Activated naive CD8-positive, alpha-beta T cell treated with anti-CD3 and anti-CD28 coated beads for 36 hours (primary cell): ENCODE measurements at regions not wholly inside any gene's neighbourhood (a gene's known extent, or its start where the extent isn't known, plus 50 kb on each side); places are given as distances from the start of the nearest gene placed in this dataset.
A peak's percentile ranks its signal among the peaks of the same experiment; 100 is the strongest.

Experiments used
- DNase-seq: peaks from one replicate; pipeline ENCODE4 v3.0.0; 2021
- H3K27ac Mint-ChIP-seq: one replicate; pipeline ENCODE4 v1.8.0; 2022; ENCODE audit warnings: mild to moderate bottlenecking, moderate library complexity, mixed read lengths
- H3K27me3 Mint-ChIP-seq: one replicate; pipeline ENCODE4 v1.8.0; 2022; ENCODE audit warnings: mild to moderate bottlenecking, mixed read lengths
- H3K36me3 Mint-ChIP-seq: one replicate; pipeline ENCODE4 v1.8.0; 2021; ENCODE audit warnings: mild to moderate bottlenecking, mixed read lengths
- H3K4me1 Mint-ChIP-seq: one replicate; pipeline ENCODE4 v1.8.0; 2021; ENCODE audit warnings: mixed read lengths
- H3K4me3 Mint-ChIP-seq: one replicate; pipeline ENCODE4 v1.8.0; 2022; ENCODE audit warnings: mild to moderate bottlenecking, moderate library complexity, mixed read lengths
- H3K9me3 Mint-ChIP-seq: one replicate; pipeline ENCODE4 v1.8.0; 2022; ENCODE audit warnings: mixed read lengths

DNA sequence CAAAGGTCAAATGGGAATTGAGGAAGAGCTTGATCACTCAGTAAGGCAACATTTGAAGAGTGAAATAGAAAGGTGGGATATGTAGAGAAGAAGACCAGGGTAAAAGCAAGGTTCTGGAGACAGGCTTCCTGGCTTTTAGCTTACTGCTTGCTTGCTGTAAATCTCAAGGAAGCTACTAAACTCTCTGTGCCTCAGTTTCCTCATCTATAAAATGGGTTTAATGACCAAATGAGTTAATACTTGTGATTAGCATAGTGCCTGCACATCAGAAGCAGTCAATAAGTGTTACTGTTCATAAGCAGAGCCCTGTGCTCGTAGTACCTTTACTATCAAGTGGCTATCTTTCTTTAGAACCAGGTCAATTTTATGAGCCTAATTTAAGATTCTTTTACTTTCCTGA lies 222.2 kb upstream of the ITGA4 start:
- Mint-ChIP-seq H3K4me1 (peaks cover 40% of the 10 kb centered on the region), H3K9me3 (peaks cover 4% of the 10 kb centered on the region), H3K27ac (no peak overlapping the region), H3K36me3 (peaks cover 20% of the 10 kb centered on the region), H3K27me3 (no peaks in the 10 kb centered on the region), H3K4me3 (no peak overlapping the region)
- no peak for DNase-seq

DNA sequence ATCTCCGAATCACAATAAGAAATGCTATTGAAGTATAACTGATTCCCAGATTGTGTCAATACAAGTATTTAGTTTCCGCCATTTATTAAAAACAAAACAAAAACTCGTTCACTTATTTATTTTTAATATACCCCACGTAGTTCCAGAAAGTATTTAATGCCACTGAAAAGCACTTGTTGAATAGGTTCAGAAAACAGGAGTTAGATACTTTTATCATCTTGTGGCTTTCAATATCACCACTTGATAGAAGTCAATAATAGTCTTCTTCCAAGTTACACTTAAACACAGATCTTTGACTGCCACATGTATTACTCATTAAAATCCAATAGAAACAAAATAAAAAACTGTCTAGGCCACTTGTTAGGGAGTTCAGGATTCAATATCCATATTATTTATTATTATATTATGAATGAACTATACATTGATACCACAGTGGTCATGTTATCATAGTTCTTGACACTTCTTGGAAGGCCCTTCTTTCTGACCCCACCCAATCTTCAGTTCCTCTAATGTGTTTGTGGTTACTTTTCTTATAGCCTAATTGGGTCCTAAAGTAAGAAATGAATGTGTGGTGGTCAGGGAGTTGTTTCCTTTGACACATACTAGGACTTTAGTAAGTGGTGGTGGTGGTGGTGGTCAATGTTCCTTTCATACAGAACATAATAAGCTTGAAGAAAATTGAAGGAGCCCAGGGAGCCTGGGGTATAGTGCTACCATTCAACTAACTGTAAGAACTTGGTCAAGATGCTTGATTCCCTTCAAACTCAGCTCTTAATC lies 221.3 kb upstream of the ITGA4 start:
- Mint-ChIP-seq H3K4me1 (peaks cover 37% of the 10 kb centered on the region), H3K27me3 (no peaks in the 10 kb centered on the region), H3K9me3 (peaks cover 4% of the 10 kb centered on the region), H3K36me3 (peaks cover 14% of the 10 kb centered on the region), H3K4me3 (no peak overlapping the region), H3K27ac (no peak overlapping the region)
- DNase-seq, result no peak

DNA sequence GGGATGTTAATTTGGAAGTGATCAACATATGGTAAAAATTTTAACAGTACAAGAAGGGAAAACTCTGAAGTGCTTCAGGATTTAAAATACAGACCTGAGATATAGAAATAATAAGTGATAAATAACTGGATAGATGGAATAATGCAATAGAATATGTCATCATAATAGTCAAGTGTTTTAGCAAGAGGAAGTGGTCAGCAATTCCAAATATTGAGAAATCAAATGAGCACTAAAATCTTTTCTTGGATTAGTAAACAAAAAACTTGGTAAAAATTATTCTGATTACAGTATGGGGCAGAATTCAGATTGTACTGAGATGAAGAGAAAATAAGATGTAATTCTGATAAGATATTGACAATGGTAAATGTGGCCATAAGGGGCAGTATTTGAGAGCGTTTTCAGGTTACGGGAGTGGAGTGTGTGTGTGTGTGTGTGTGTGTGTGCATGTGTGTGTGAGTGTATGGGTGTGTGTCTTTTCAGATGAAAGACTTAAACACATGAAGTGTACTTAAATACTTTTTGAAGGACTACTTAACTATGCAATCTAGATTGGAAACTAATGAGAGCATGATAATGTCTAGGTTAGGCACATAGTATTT lies 217.9 kb upstream of the ITGA4 start:
- DNase-seq, result no peak
- Mint-ChIP-seq H3K36me3 (peaks cover 14% of the 10 kb centered on the region), H3K4me3 (no peak overlapping the region), H3K27ac (no peak overlapping the region), H3K9me3 (peaks cover 6% of the 10 kb centered on the region), H3K4me1 (peaks cover 44% of the 10 kb centered on the region), H3K27me3 (no peaks in the 10 kb centered on the region)

GRCh38 chr2:181240844-181241243 lies 216.3 kb upstream of the ITGA4 start:
- Mint-ChIP-seq H3K4me3 (no peak overlapping the region), H3K36me3 (peaks cover 15% of the 10 kb centered on the region), H3K4me1 (peaks cover 44% of the 10 kb centered on the region), H3K27me3 (no peaks in the 10 kb centered on the region), H3K27ac (no peak overlapping the region), H3K9me3 (peaks cover 6% of the 10 kb centered on the region)
- no peak for DNase-seq

DNA sequence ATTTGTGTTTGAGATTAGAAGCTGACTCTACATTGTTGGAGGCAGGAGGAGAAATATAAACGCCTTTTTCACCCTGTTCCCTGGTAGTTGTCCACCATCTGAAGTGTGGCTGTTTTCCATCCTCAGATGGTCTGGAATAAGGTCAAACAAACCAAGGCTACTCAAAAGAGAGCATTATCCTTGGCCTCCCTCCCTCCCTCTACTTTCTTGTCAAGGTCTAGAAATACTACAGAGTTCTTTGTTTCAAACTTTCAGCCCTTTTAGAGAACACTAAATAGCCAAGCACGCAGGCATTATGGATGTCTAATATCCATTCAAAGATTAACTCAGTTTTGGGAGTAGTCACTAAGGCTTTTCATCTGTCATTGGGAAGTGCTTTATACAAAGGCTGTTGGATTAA lies 215.8 kb upstream of the ITGA4 start:
- H3K27me3 Mint-ChIP-seq, result no peaks in the 10 kb centered on the region
- H3K36me3 Mint-ChIP-seq, result peaks cover 14% of the 10 kb centered on the region
- no peak overlapping the region for H3K27ac Mint-ChIP-seq
- H3K9me3 Mint-ChIP-seq, result peaks cover 6% of the 10 kb centered on the region
- DNase-seq, result no peak
- H3K4me1 Mint-ChIP-seq, result peaks cover 42% of the 10 kb centered on the region
- H3K4me3 Mint-ChIP-seq, result no peak overlapping the region

DNA sequence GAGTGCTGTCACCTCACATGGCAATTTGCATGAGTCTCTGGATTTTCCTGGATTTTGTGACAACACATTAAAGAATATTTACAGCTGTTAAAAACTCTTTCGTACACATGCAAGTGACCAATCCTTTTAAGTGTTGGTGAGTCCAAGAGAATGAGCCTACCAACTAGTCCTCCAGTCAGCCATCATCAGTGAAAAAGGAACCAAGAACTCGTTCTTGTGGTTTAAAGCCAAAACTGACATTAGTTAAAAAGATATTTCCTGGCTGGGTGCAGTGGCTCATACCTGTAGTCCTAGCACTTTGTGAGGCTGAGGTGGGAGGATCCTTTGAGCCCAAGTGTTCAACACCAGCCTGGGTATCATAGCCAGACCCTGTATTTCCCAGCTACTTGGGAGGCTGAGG lies 215.4 kb upstream of the ITGA4 start:
- DNase-seq, result no peak
- Mint-ChIP-seq H3K27me3 (no peaks in the 10 kb centered on the region), H3K9me3 (peaks cover 6% of the 10 kb centered on the region), H3K4me3 (no peak overlapping the region), H3K4me1 (peaks cover 41% of the 10 kb centered on the region), H3K27ac (no peak overlapping the region), H3K36me3 (peaks cover 14% of the 10 kb centered on the region)

DNA sequence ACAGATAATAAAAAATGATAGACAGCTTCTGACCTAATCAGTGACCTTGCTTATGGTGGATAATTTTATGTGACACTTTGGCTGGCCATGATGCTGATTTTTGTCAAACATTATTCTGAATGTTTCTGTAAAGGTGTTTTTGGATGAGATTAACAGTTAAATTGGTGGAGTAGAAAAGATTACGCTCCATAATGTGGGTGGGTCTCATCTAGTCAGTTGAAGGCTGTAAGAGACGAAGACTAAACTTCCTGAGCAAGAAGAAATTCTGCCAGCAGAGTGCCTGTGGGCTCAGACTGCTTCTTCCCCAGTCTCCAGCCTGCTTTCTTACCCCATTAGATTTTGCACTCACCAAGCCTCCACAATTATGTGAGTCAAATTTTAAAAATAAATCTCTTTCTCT lies 214.9 kb upstream of the ITGA4 start:
- Mint-ChIP-seq H3K4me3 (no peak overlapping the region), H3K27me3 (no peaks in the 10 kb centered on the region), H3K4me1 (peaks cover 39% of the 10 kb centered on the region), H3K27ac (no peak overlapping the region), H3K9me3 (peaks cover 3% of the 10 kb centered on the region), H3K36me3 (peaks cover 10% of the 10 kb centered on the region)
- no peak for DNase-seq

- DNase-seq, result no peak
- Mint-ChIP-seq H3K36me3 (peaks cover 13% of the 10 kb centered on the region), H3K9me3 (peaks cover 2% of the 10 kb centered on the region), H3K27ac (no peak overlapping the region), H3K4me3 (no peak overlapping the region), H3K27me3 (no peaks in the 10 kb centered on the region), H3K4me1 (peaks cover 43% of the 10 kb centered on the region)
These were observed 213.9 kb upstream of the ITGA4 start for GRCh38 chr2:181243319-181243718.

DNA sequence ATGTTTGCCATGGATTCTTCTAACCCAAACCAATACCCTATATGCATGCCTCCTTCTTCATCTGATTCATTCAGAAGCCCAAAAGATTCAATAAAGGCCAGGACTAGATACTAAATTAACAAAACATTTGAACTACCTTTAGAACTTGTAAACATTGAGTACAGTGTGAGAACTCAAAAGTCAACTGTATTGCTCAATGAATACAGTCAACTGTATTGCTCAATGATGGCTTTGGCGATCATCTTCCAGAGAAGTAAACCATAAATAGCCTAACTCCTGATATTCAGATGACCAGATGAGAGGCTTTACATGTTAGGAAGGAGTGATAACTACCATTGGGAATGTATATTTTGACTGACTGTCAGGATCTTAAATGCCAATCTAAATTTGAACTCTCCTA lies 206.5 kb upstream of the ITGA4 start:
- peaks cover 21% of the 10 kb centered on the region for H3K36me3 Mint-ChIP-seq
- no peak overlapping the region for H3K27ac Mint-ChIP-seq
- no peak for DNase-seq
- H3K27me3 Mint-ChIP-seq, result no peaks in the 10 kb centered on the region
- peaks cover 31% of the 10 kb centered on the region for H3K4me1 Mint-ChIP-seq
- H3K9me3 Mint-ChIP-seq, result peaks cover 4% of the 10 kb centered on the region
- H3K4me3 Mint-ChIP-seq, result no peak overlapping the region

DNA sequence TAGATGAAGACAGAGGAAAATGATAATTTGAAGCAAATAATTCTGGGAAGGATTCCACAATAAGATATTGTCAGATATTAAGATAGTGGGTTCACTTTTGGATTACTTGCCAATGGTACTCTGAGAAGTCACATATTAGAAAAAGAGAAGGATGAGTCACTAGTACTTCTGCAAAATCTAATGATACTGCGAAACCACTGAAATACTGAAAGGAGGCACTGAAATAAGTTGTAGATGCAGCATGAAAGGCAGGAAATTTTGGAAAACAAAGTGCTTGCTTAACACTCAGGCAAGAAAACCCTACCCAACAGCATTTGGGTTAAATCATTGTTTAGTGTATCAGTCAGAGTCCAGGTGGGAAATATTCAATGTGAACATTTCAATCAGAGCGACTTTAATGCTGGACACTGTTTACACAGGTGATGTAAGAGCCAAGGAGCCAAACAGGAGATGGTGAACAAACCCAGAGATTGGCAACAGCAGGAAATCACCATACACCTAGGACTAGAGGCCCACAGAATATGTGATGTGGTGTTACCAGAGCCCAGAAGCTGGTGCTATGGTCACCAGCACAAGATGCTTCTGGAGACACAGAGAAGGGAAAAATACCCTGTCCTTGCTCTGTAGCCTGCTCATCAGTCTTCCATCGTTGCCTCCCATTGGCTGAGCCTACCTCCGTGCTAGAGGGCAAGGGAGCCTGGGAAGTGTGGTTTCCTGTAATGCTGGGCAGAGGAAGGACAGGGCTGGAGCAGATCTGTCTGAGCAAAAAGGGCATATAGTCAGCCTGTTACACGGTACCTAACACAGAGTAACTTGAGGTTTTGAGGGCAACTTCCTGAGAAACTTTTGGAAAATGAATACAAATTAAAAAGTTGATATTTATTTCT lies 204.7 kb upstream of the ITGA4 start:
- peak overlapping the region; percentile 9 for H3K27ac Mint-ChIP-seq
- no peak overlapping the region for H3K4me3 Mint-ChIP-seq
- peaks cover 4% of the 10 kb centered on the region for H3K9me3 Mint-ChIP-seq
- no peak for DNase-seq
- no peaks in the 10 kb centered on the region for H3K27me3 Mint-ChIP-seq
- H3K36me3 Mint-ChIP-seq, result peaks cover 22% of the 10 kb centered on the region
- peaks cover 27% of the 10 kb centered on the region for H3K4me1 Mint-ChIP-seq

DNA sequence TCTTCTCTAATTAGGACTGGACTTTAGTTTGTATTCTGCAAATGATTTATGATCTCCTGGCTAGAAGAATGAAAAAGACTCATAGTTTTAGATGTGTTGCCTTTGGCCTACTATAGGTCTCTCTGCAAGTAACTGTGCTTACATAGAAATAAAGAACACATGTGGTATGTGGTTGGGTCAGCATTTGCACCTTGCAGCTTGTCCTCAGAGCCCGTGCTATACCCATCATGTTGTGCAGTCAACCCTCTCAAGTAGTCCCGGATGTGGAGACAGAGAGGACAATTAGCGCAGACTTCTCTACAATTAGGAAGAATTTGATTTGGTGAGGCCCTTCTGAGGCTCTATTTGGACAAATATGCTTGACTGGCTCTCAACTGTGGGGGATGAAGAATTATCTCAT lies 203.7 kb upstream of the ITGA4 start:
- H3K27ac Mint-ChIP-seq, result no peak overlapping the region
- H3K4me3 Mint-ChIP-seq, result no peak overlapping the region
- peaks cover 23% of the 10 kb centered on the region for H3K4me1 Mint-ChIP-seq
- no peak for DNase-seq
- H3K36me3 Mint-ChIP-seq, result peaks cover 19% of the 10 kb centered on the region
- H3K27me3 Mint-ChIP-seq, result no peaks in the 10 kb centered on the region
- peaks cover 4% of the 10 kb centered on the region for H3K9me3 Mint-ChIP-seq

DNA sequence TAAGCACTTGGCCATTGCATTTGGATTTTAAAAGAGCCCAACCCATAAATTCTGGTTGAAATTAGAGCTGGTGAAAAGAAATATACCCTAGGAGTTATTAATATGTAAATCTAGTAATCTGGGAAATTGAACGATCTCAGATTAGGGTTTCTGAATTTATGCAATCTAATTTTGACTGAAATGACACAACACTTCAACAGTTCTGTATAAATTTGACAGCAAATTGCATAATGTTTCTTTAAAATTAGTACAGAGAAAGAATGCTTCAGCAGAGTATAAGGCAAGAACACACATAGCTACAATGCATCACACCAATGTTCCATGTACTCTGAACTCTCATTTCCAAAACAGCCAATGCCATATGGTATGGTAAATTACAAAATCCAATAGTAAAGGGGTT lies 201.5 kb upstream of the ITGA4 start:
- Mint-ChIP-seq H3K27ac (no peak overlapping the region), H3K4me3 (no peak overlapping the region), H3K36me3 (peaks cover 18% of the 10 kb centered on the region), H3K9me3 (peaks cover 4% of the 10 kb centered on the region), H3K4me1 (peaks cover 29% of the 10 kb centered on the region), H3K27me3 (no peaks in the 10 kb centered on the region)
- DNase-seq, result no peak

DNA sequence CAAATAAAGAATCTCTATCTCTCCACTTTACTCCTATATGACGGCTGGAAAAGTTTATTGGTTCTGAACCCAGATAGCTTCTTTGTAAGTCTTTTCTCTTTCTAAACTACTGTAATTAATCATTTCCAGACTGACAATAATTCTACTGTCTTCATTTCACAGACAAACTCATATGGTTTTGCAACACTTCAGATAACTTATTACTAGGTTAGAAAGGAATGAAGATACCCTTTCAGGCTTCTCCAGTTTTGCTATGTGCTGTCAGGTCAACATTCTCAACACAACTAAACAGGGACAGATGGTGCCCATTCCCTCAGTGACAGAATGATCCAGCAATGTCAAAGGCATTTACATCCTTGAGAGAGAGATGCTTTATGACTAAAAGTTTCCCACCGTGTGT lies 198.5 kb upstream of the ITGA4 start:
- DNase-seq, result no peak
- H3K9me3 Mint-ChIP-seq, result peaks cover 1% of the 10 kb centered on the region
- H3K4me3 Mint-ChIP-seq, result no peak overlapping the region
- H3K27me3 Mint-ChIP-seq, result no peaks in the 10 kb centered on the region
- no peak overlapping the region for H3K27ac Mint-ChIP-seq
- peaks cover 14% of the 10 kb centered on the region for H3K36me3 Mint-ChIP-seq
- peaks cover 28% of the 10 kb centered on the region for H3K4me1 Mint-ChIP-seq

DNA sequence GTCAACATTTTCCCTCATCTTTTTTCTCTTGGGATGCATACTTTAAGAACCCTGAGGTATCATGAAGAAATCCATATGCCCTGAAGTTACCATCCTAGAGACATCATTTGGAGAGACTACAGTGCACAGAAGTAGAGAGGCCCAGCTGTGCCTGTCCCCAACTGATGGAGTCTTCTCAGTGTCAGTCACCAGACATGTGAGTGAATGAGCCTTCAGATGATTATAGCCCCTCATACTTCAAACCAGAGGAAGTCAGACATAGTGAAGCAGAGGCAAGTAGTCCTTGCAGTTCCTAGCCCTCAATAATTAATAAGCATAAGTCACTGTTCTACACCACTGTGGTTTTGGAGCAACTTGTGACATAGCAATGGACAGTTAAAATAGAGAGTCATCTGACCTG lies 194.4 kb upstream of the ITGA4 start:
- H3K36me3 Mint-ChIP-seq, result peaks cover 21% of the 10 kb centered on the region
- no peak for DNase-seq
- peaks cover 3% of the 10 kb centered on the region for H3K9me3 Mint-ChIP-seq
- H3K27me3 Mint-ChIP-seq, result no peaks in the 10 kb centered on the region
- no peak overlapping the region for H3K4me3 Mint-ChIP-seq
- peak overlapping the region; percentile 30 for H3K27ac Mint-ChIP-seq
- H3K4me1 Mint-ChIP-seq, result peaks cover 36% of the 10 kb centered on the region

DNA sequence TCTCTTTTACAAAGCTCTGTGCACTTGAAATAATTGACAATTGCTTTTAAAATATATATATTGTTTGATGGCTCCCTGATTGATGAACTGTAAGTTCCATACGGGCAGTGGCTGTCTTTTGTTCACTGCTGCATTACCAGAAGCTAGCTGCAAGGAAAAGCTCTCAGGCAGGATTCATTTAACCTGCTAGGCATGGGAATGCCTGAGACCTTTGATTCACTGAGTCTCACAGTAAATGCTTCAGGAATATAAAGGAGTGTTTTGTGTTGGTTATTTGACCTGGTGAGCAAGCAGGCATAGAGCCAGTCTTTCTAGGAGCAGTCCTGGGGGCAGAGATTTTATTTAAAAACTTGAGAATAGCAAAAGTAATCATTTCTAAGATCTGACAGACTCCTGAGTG lies 193.2 kb upstream of the ITGA4 start:
- H3K27me3 Mint-ChIP-seq, result no peaks in the 10 kb centered on the region
- no peak for DNase-seq
- H3K9me3 Mint-ChIP-seq, result peaks cover 3% of the 10 kb centered on the region
- H3K36me3 Mint-ChIP-seq, result peaks cover 22% of the 10 kb centered on the region
- no peak overlapping the region for H3K4me3 Mint-ChIP-seq
- H3K4me1 Mint-ChIP-seq, result peaks cover 36% of the 10 kb centered on the region
- H3K27ac Mint-ChIP-seq, result no peak overlapping the region
